ENCODE measurements at regions not wholly inside any gene's neighbourhood (a gene's known extent, or its start where the extent isn't known, plus 50 kb on each side); places are given as distances from the start of the nearest gene placed in this dataset.

DNA sequence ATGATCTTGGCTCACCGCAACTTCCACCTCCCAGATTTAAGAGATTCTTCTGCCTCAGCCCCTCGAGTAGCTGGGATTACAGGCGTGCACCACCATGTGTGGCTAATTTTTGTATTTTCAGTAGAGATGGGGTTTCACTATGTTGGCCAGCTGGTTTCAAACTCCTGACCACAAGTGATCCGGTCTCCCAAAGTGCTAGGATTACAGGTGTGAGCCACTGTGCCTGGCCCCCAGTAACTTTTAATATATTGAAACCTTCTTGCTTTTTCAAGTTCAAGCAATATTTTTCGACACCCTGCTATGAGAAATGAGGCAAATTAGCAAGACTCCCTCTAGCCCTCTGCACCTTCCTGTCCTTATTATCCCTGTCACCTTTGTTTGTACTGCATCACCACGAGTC is 144.0 kb downstream of the EVX1 start:
- Histone ChIP-seq H3K4me3 (ENCODE audit: low read length, poor library complexity, severe bottlenecking) (no peak overlapping the region), H3K9me3 (ENCODE audit: insufficient read depth, low read depth, low read length) (no peaks in the 10 kb centered on the region), H4K20me1 (ENCODE audit: insufficient read depth, low read length, poor library complexity, severe bottlenecking) (no peaks in the 10 kb centered on the region), H3K4me1 (ENCODE audit: insufficient read depth, low read length, poor library complexity, severe bottlenecking) (no peaks in the 10 kb centered on the region), H3K79me2 (ENCODE audit: insufficient read depth, low read length) (no peaks in the 10 kb centered on the region), H3K9ac (ENCODE audit: low read depth, low read length, poor library complexity, severe bottlenecking) (no peak overlapping the region), H3F3A (ENCODE audit: low read depth) (no peaks in the 10 kb centered on the region), H3K27me3 (ENCODE audit: insufficient read depth, low read length, poor library complexity, severe bottlenecking) (no peaks in the 10 kb centered on the region), H3K4me2 (ENCODE audit: low read depth, low read length, poor library complexity, severe bottlenecking) (no peak overlapping the region), H3K9me2 (replicated peaks; ENCODE audit: low read depth, low read length) (no peaks in the 10 kb centered on the region), H2AFZ (ENCODE audit: low read length) (no peak overlapping the region), H3K36me3 (ENCODE audit: insufficient read depth, low read length) (no peaks in the 10 kb centered on the region)
- TF ChIP-seq EZH2phosphoT487 (IDR thresholded peaks at IDR 0.05; ENCODE audit: borderline replicate concordance), result no peak
- TF ChIP-seq, protein P1, sequence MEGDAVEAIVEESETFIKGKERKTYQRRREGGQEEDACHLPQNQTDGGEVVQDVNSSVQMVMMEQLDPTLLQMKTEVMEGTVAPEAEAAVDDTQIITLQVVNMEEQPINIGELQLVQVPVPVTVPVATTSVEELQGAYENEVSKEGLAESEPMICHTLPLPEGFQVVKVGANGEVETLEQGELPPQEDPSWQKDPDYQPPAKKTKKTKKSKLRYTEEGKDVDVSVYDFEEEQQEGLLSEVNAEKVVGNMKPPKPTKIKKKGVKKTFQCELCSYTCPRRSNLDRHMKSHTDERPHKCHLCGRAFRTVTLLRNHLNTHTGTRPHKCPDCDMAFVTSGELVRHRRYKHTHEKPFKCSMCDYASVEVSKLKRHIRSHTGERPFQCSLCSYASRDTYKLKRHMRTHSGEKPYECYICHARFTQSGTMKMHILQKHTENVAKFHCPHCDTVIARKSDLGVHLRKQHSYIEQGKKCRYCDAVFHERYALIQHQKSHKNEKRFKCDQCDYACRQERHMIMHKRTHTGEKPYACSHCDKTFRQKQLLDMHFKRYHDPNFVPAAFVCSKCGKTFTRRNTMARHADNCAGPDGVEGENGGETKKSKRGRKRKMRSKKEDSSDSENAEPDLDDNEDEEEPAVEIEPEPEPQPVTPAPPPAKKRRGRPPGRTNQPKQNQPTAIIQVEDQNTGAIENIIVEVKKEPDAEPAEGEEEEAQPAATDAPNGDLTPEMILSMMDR (conservative IDR thresholded peaks at IDR 0.05; ENCODE audit: low read length), result no peak

DNA sequence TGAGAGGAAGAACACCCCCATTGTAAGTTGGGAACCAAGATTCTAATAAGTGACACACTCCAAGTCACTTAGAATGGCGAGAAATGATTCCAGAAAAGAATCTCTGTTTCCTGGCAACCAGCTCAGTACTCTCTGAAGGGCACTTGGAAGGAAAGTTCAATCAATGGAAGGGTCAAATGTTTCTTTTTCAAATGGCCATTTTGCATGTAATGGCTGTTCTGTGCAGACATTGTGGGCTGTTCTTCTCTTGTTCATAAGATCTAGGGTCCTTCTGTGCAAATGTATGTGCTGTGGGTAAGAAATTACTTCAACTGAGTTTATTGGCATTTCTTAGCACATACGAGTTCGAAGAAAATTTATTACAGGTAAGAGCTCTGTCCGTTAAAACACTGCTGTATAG is 145.3 kb downstream of the EVX1 start:
- Histone ChIP-seq H3K27me3 (ENCODE audit: insufficient read depth, low read length, poor library complexity, severe bottlenecking) (no peaks in the 10 kb centered on the region), H3K36me3 (ENCODE audit: insufficient read depth, low read length) (no peaks in the 10 kb centered on the region), H3F3A (ENCODE audit: low read depth) (no peaks in the 10 kb centered on the region)

DNA sequence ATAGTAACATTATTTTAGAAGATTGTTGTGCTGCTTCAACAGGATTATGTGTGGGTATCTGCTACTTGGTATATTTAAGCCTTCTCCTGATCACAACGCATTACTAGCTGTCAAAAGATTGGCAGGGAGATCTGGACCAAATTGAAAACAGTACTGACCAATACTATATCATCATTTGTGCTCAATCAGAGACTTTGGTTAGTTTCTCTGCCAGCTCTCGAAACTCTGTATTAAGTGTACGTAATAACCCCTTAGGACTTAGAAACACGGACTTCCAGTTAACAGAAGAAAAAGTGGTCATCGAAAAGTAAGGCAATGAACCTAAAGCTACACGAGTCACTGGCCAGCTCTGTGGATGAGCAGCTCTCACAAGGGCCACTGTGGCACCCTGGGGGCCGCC is 146.0 kb downstream of the EVX1 start:
- no peaks in the 10 kb centered on the region for H3K4me1 ChIP-seq (ENCODE audit: insufficient read depth, low read length, poor library complexity, severe bottlenecking)
- H3K27me3 ChIP-seq (ENCODE audit: insufficient read depth, low read length, poor library complexity, severe bottlenecking), result no peaks in the 10 kb centered on the region
- no peak overlapping the region for H3K4me3 ChIP-seq (ENCODE audit: low read length, poor library complexity, severe bottlenecking)
- H3F3A ChIP-seq (ENCODE audit: low read depth), result no peaks in the 10 kb centered on the region
- no peak for TF ChIP-seq EZH2phosphoT487 (IDR thresholded peaks at IDR 0.05; ENCODE audit: borderline replicate concordance)
- TF ChIP-seq, protein P1 (conservative IDR thresholded peaks at IDR 0.05; ENCODE audit: low read length), result no peak
- no peak overlapping the region for H3K4me2 ChIP-seq (ENCODE audit: low read depth, low read length, poor library complexity, severe bottlenecking)
- H2AFZ ChIP-seq (ENCODE audit: low read length), result no peak overlapping the region
- H3K9me2 ChIP-seq (replicated peaks; ENCODE audit: low read depth, low read length), result no peaks in the 10 kb centered on the region
- H3K9ac ChIP-seq (ENCODE audit: low read depth, low read length, poor library complexity, severe bottlenecking), result no peak overlapping the region
- no peaks in the 10 kb centered on the region for H4K20me1 ChIP-seq (ENCODE audit: insufficient read depth, low read length, poor library complexity, severe bottlenecking)
- no peaks in the 10 kb centered on the region for H3K79me2 ChIP-seq (ENCODE audit: insufficient read depth, low read length)
- no peaks in the 10 kb centered on the region for H3K36me3 ChIP-seq (ENCODE audit: insufficient read depth, low read length)
- no peaks in the 10 kb centered on the region for H3K9me3 ChIP-seq (ENCODE audit: insufficient read depth, low read depth, low read length)

More for the DNA sequence above, 145.3 kb downstream of the EVX1 start:
- no peak overlapping the region for H3K4me2 ChIP-seq (ENCODE audit: low read depth, low read length, poor library complexity, severe bottlenecking)
- no peaks in the 10 kb centered on the region for H3K9me3 ChIP-seq (ENCODE audit: insufficient read depth, low read depth, low read length)
- H2AFZ ChIP-seq (ENCODE audit: low read length), result no peak overlapping the region
- no peaks in the 10 kb centered on the region for H4K20me1 ChIP-seq (ENCODE audit: insufficient read depth, low read length, poor library complexity, severe bottlenecking)
- H3K4me3 ChIP-seq (ENCODE audit: low read length, poor library complexity, severe bottlenecking), result no peak overlapping the region
- TF ChIP-seq, protein P1 (conservative IDR thresholded peaks at IDR 0.05; ENCODE audit: low read length), result no peak
- TF ChIP-seq EZH2phosphoT487 (IDR thresholded peaks at IDR 0.05; ENCODE audit: borderline replicate concordance), result no peak
- H3K4me1 ChIP-seq (ENCODE audit: insufficient read depth, low read length, poor library complexity, severe bottlenecking), result no peaks in the 10 kb centered on the region
- no peak overlapping the region for H3K9ac ChIP-seq (ENCODE audit: low read depth, low read length, poor library complexity, severe bottlenecking)
- no peaks in the 10 kb centered on the region for H3K79me2 ChIP-seq (ENCODE audit: insufficient read depth, low read length)
- H3K9me2 ChIP-seq (replicated peaks; ENCODE audit: low read depth, low read length), result no peaks in the 10 kb centered on the region
